Colonic mucosa (tissue), 4 donors: ENCODE measurements at regions not wholly inside any gene's neighbourhood (a gene's known extent, or its start where the extent isn't known, plus 50 kb on each side); places are given as distances from the start of the nearest gene placed in this dataset.

Source experiments
- DNase-seq: peaks from one replicate; pipeline ENCODE4 v3.0.0-alpha.2; 2020
- H3K27ac ChIP-seq: fragments of 200-600 bp; one replicate; pipeline ENCODE4 v1.8.0; 2021
- H3K27me3 ChIP-seq: fragments of 200-600 bp; one replicate; pipeline ENCODE4 v1.8.0; 2021
- H3K36me3 ChIP-seq: fragments of 200-600 bp; one replicate; pipeline ENCODE4 v1.8.0; 2021
- H3K4me1 ChIP-seq: fragments of 200-600 bp; one replicate; pipeline ENCODE4 v1.8.0; 2021; ENCODE audit warnings: mild to moderate bottlenecking
- H3K4me3 ChIP-seq: fragments of 200-600 bp; one replicate; pipeline ENCODE4 v1.8.0; 2021
- H3K9ac ChIP-seq, 2 donors: one replicate each; pipeline ENCODE4 v1.7.0; 2013; ENCODE audit warnings: control low read depth in 2 of 2, low read depth in 2 of 2, low read length in 2 of 2
- H3K9me3 ChIP-seq: fragments of 200-600 bp; one replicate; pipeline ENCODE4 v1.8.0; 2021
- CTCF ChIP-seq: fragments of 200-600 bp; IDR thresholded peaks from one replicate; pipeline ENCODE4 v1.8.0; 2022; ENCODE audit warnings: antibody characterized with exemption, mild to moderate bottlenecking
- intact Hi-C: fragments of 100-400 bp; cut with DNase I; formaldehyde crosslinking; loops from one replicate; pipeline ENCODE4 v1.14.1; 2022
- donor health status: healthy.
- donor health status: DM: no; HTN: no; CAD: no.
- donor health status: DM: no; HTN: no; CAD: no.

DNA sequence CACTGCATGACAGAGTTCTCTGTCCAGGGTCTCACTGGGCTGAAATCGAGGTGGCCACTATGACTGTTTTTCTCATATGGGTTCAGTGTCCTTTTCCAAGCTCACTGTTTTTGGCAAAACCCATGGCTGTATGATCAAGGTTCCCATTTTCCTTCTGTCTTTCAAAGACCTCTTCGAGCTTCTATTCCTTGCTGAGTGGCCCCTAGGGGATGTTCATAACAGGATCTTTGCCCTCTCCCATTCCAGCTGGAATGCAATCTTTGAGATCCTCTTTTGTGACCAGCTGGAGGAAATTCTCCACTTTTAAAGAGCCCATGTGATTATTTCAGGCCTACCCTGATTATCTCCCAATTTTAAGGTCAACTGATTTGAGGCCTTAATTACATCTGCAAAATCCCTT, 572.5 kb upstream of the SLC10A2 start:
- H3K27ac ChIP-seq = no peak overlapping the region
- H3K9ac ChIP-seq = no peak overlapping the region
- H3K4me3 ChIP-seq = no peak overlapping the region
- H3K9me3 ChIP-seq = no peaks in the 10 kb centered on the region
- H3K4me1 ChIP-seq = no peaks in the 10 kb centered on the region
- intact Hi-C loops = no loop called here
- no peak for TF ChIP-seq CTCF
- H3K36me3 ChIP-seq = no peaks in the 10 kb centered on the region
- no peaks in the 10 kb centered on the region for H3K27me3 ChIP-seq
- no peak for DNase-seq

DNA sequence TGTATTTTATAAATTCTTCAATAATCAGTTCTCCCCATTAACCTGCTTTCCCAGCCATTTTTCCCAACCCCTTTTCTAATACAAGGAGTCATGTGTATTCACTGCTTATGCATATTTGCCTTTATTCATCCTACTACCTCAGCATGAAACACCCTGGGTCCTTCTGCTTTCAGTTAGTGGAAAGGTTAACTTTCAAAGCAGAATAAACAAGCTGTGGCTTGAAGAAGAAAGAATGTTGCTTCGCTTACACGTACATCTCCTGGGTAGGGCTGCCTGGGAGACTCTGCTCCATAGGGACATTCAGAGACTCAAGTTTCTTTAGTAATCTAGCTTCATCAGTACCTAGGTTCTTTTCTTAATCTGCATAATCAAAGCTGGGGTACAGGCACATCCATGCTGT, 567.8 kb upstream of the SLC10A2 start:
- H3K27ac ChIP-seq = no peak overlapping the region
- no peak for TF ChIP-seq CTCF
- H3K4me3 ChIP-seq = no peak overlapping the region
- no peaks in the 10 kb centered on the region for H3K4me1 ChIP-seq
- H3K9ac ChIP-seq = no peak overlapping the region
- H3K9me3 ChIP-seq = no peaks in the 10 kb centered on the region
- no peaks in the 10 kb centered on the region for H3K36me3 ChIP-seq
- intact Hi-C loops = no loop called here
- no peaks in the 10 kb centered on the region for H3K27me3 ChIP-seq
- DNase-seq = no peak

DNA sequence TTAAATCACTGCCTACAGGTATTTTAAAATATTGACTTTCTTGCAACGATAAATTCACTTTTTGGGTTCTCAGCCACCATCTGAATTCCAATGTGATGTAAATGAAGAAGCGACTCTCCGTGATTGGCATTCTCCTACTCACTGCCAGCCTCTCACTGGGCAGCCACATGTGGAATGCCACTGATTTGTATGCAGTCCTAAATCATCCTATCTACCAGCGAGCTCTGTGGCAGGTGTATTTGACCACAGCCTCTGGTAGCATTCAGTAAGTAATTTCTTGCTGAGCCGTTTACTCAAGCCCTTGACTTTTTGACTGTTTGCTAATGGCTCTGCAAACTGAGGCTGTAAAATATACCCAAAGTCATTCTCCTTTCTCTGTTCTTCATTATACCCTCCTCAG, 559.0 kb upstream of the SLC10A2 start:
- TF ChIP-seq CTCF = no peak

GRCh38 chr13:103618151-103618550, 551.9 kb upstream of the SLC10A2 start:
- H3K27me3 ChIP-seq = no peaks in the 10 kb centered on the region
- intact Hi-C loops = no loop called here
- no peaks in the 10 kb centered on the region for H3K9me3 ChIP-seq
- no peaks in the 10 kb centered on the region for H3K36me3 ChIP-seq
- TF ChIP-seq CTCF = no peak
- DNase-seq = no peak
- no peak overlapping the region for H3K27ac ChIP-seq
- H3K4me1 ChIP-seq = no peaks in the 10 kb centered on the region
- H3K9ac ChIP-seq = no peak overlapping the region
- H3K4me3 ChIP-seq = no peak overlapping the region

More for the DNA sequence above, 559.0 kb upstream of the SLC10A2 start:
- H3K36me3 ChIP-seq = no peaks in the 10 kb centered on the region
- no peaks in the 10 kb centered on the region for H3K27me3 ChIP-seq
- intact Hi-C loops = no loop called here
- no peaks in the 10 kb centered on the region for H3K4me1 ChIP-seq
- H3K9me3 ChIP-seq = no peaks in the 10 kb centered on the region
- no peak for DNase-seq
- H3K9ac ChIP-seq = no peak overlapping the region
- H3K27ac ChIP-seq = no peak overlapping the region
- H3K4me3 ChIP-seq = no peak overlapping the region

DNA sequence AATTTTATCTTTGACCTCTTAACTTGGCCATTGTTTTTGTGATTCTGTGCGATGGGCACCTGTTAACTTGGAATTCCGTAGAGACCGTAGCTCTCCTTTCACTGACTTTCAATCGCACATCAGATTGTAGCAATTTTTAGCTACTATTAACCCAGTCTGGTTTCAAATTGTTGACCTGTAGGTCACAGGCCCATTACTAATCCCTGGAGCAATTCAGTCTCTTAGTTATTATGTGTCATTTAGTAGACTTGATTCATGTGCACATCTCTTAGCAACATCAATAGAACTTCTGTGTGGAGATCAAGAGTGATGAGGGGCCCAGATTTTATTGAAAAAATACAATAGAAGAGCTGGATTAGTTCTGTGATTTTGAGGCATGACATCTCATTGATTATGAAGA, 549.6 kb upstream of the SLC10A2 start:
- Histone ChIP-seq H3K9ac (no peak overlapping the region), H3K27me3 (no peaks in the 10 kb centered on the region), H3K4me3 (no peak overlapping the region), H3K9me3 (no peaks in the 10 kb centered on the region), H3K36me3 (no peaks in the 10 kb centered on the region), H3K27ac (no peak overlapping the region), H3K4me1 (no peaks in the 10 kb centered on the region)
- intact Hi-C loops = no loop called here
- no peak for DNase-seq
- no peak for TF ChIP-seq CTCF

- H3K36me3 ChIP-seq = no peaks in the 10 kb centered on the region
- no peaks in the 10 kb centered on the region for H3K9me3 ChIP-seq
- H3K9ac ChIP-seq = no peak overlapping the region
- H3K27me3 ChIP-seq = no peaks in the 10 kb centered on the region
- no peaks in the 10 kb centered on the region for H3K4me1 ChIP-seq
- no peak for TF ChIP-seq CTCF
- no peak overlapping the region for H3K4me3 ChIP-seq
- no peak overlapping the region for H3K27ac ChIP-seq
- DNase-seq = no peak
- intact Hi-C loops = no loop called here
Measured at GRCh38 chr13:103614761-103615160, 548.5 kb upstream of the SLC10A2 start.
